ENCODE measurements at regions not wholly inside any gene's neighbourhood (a gene's known extent, or its start where the extent isn't known, plus 50 kb on each side); places are given as distances from the start of the nearest gene placed in this dataset.
A peak's percentile ranks its signal among the peaks of the same experiment; 100 is the strongest.

- intact Hi-C loops (cut with DNase I; ENCODE audit: low total_unique reads) = no loop called here
- TF ChIP-seq POLR2AphosphoS5 (IDR thresholded peaks at IDR 0.05) = no peak
- TF ChIP-seq, protein P1, sequence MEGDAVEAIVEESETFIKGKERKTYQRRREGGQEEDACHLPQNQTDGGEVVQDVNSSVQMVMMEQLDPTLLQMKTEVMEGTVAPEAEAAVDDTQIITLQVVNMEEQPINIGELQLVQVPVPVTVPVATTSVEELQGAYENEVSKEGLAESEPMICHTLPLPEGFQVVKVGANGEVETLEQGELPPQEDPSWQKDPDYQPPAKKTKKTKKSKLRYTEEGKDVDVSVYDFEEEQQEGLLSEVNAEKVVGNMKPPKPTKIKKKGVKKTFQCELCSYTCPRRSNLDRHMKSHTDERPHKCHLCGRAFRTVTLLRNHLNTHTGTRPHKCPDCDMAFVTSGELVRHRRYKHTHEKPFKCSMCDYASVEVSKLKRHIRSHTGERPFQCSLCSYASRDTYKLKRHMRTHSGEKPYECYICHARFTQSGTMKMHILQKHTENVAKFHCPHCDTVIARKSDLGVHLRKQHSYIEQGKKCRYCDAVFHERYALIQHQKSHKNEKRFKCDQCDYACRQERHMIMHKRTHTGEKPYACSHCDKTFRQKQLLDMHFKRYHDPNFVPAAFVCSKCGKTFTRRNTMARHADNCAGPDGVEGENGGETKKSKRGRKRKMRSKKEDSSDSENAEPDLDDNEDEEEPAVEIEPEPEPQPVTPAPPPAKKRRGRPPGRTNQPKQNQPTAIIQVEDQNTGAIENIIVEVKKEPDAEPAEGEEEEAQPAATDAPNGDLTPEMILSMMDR (IDR thresholded peaks at IDR 0.05 in 8 of 11, conservative IDR thresholded peaks at IDR 0.05 in 3 of 11) = no peak
- no peak for TF ChIP-seq POLR2A (IDR thresholded peaks at IDR 0.05)
- 47 to 95% (median 88%) methylated on average over 4 of the region's 4 CpGs for WGBS, 5 donors
- Histone ChIP-seq H3K36me3 (no peaks in the 10 kb centered on the region), H3K27ac (no peak overlapping the region), H3K4me3 (no peak overlapping the region), H3K4me1 (peaks cover 7 to 33% (median 20%) of the 10 kb centered on the region in 6 donors), H3K27me3 (replicated peaks in 1 of 7) (no peaks in the 10 kb centered on the region), H3K9me3 (peaks cover 0 to 20% (median 3%) of the 10 kb centered on the region in 8 donors)
- no peak for DNase-seq
These were observed 260.5 kb downstream of the CYP26B1 start for GRCh38 chr2:71887196-71887595.

- intact Hi-C loops (cut with DNase I; ENCODE audit: low total_unique reads) = no loop called here
These were observed 261.4 kb downstream of the CYP26B1 start for GRCh38 chr2:71886241-71886640.

DNA sequence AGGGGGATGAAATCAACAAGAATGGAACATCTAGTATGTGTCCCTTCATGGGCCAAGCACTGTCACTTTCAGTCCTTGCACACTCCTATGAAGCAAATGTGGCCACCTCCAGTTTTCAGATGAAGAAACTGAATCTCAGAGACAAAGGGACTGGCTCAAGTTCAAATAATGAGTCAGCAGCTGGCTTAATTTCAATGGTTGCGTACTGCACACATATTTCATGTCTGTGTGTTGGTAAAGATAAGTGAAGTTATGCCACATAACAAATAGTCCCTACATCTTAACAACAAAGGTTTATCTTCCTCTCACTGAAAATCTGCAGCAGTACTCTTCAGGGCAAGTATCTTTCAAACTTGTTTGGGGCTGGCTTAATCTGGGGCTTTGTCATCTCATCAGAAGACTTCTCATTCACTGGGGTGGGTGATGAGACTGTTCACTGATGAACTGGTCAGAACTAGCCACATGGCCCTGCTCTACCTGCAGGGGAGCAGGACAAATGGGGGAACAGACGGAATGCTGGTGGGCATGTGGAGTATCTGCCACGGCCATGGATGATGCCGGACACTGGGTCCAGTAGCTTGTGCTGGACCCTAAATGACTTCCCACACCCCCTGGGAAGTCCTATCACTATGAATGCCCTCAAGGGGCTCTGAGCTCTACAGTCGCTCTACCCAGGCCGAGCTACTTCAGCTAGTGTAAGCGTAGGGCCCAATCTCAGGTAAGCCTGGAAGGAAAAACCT is 263.2 kb downstream of the CYP26B1 start:
- Histone ChIP-seq H3K4me1 (peaks cover 15 to 48% (median 35%) of the 10 kb centered on the region in 6 donors), H3K4me3 (no peak overlapping the region), H3K27me3 (replicated peaks in 1 of 7) (no peaks in the 10 kb centered on the region), H3K36me3 (no peaks in the 10 kb centered on the region), H3K9me3 (peaks cover 0 to 20% (median 3%) of the 10 kb centered on the region in 8 donors), H3K27ac (peak overlapping the region in 1 of 8 donors; percentile 65)
- intact Hi-C loops (cut with DNase I; ENCODE audit: low total_unique reads) = no loop called here
- DNase-seq = no peak
- 75 to 84% (median 82%) methylated on average over 7 of the region's 7 CpGs for WGBS, 5 donors
- TF ChIP-seq, protein P1 (IDR thresholded peaks at IDR 0.05 in 8 of 11, conservative IDR thresholded peaks at IDR 0.05 in 3 of 11) = no peak
- TF ChIP-seq POLR2AphosphoS5 (IDR thresholded peaks at IDR 0.05) = no peak
- TF ChIP-seq POLR2A (IDR thresholded peaks at IDR 0.05) = no peak

More at GRCh38 chr2:71886241-71886640, 261.4 kb downstream of the CYP26B1 start:
- 42 to 73% (median 67%) methylated on average over 1 of the region's 1 CpG for WGBS, 5 donors
- H3K4me3 ChIP-seq = no peak overlapping the region
- no peaks in the 10 kb centered on the region for H3K27me3 ChIP-seq (replicated peaks in 1 of 7)
- H3K9me3 ChIP-seq = peaks cover 0 to 20% (median 3%) of the 10 kb centered on the region in 8 donors
- no peak overlapping the region for H3K27ac ChIP-seq
- no peaks in the 10 kb centered on the region for H3K36me3 ChIP-seq
- TF ChIP-seq, protein P1 (IDR thresholded peaks at IDR 0.05 in 8 of 11, conservative IDR thresholded peaks at IDR 0.05 in 3 of 11) = no peak
- TF ChIP-seq POLR2A (IDR thresholded peaks at IDR 0.05) (no peak), POLR2AphosphoS5 (IDR thresholded peaks at IDR 0.05) (no peak)
- no peak for DNase-seq
- peaks cover 14 to 35% (median 27%) of the 10 kb centered on the region in 6 donors for H3K4me1 ChIP-seq

DNA sequence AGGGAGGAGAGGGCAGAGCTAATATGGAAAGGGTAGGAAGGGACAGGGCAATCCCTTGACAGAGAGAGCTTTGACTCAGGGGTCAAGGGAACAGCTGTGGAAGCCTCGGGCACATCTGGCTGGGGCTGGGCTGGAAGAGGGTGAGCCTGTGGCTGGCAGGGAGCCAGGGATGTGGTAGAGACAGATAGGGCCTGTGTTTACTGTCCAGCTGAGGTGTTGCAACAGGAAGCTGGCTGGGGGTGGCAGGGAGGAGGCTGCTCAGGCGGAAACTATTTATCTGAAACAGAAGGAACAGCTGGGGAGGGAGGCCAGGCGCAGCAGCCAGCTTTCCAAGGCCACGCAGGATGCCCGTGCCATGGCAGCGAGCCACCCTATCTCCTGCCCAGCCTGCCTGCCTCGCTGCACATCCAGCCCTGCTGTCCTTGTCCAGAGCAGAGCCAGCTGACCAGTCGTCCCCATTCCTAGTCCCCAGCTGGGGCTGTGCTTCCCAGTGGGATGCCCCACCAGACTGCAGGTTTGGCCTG is 264.7 kb downstream of the CYP26B1 start:
- Histone ChIP-seq H3K4me3 (no peak overlapping the region), H3K36me3 (no peaks in the 10 kb centered on the region), H3K27me3 (replicated peaks in 1 of 7) (no peaks in the 10 kb centered on the region), H3K27ac (peak overlapping the region in 6 of 8 donors; percentile 27 to 70 (median 60)), H3K4me1 (peaks cover 15 to 51% (median 35%) of the 10 kb centered on the region in 6 donors), H3K9me3 (peaks cover 0 to 20% (median 3%) of the 10 kb centered on the region in 8 donors)
- TF ChIP-seq POLR2A (IDR thresholded peaks at IDR 0.05) (no peak), POLR2AphosphoS5 (IDR thresholded peaks at IDR 0.05) (peak; percentile 88 to 92 (median 89))
- DNase-seq = peak; percentile 88
- intact Hi-C loops (cut with DNase I; ENCODE audit: low total_unique reads) = no loop called here
- 17 to 39% (median 25%) methylated on average over 7 to 8 of the region's 8 CpGs for WGBS, 5 donors

Measured in spleen (tissue), 11 donors.